Activated CD4-positive, alpha-beta T cell treated with anti-CD3 and anti-CD28 coated beads, Interleukin-2, amount 10 ng/mL, durations not matched to agents 7 days and 5 days (primary cell): ENCODE measurements at regions not wholly inside any gene's neighbourhood (a gene's known extent, or its start where the extent isn't known, plus 50 kb on each side); places are given as distances from the start of the nearest gene placed in this dataset.

ENCODE experiments used
- CTCF ChIA-PET: fragments of 350-600 bp; sonication (Branson Sonifier 250); formaldehyde crosslinking; loops from one replicate; lab custom pipeline; 2021; ENCODE audit warnings: antibody characterized with exemption; lab: Charles Lee
- POLR2A ChIA-PET: fragments of 350-600 bp; sonication (Branson Sonifier 250); formaldehyde crosslinking; loops from one replicate; lab custom pipeline; 2021; ENCODE audit warnings: antibody characterized with exemption; lab: Charles Lee
- DNase-seq: peaks from one replicate; pipeline ENCODE4 v3.0.0-alpha.2; 2020
- H3K27ac Mint-ChIP-seq: one replicate; pipeline ENCODE4 v1.8.0; 2021; ENCODE audit warnings: mild to moderate bottlenecking, moderate library complexity, mixed read lengths
- H3K27me3 Mint-ChIP-seq: one replicate; pipeline ENCODE4 v1.8.0; 2021; ENCODE audit warnings: mixed read lengths
- H3K36me3 Mint-ChIP-seq: one replicate; pipeline ENCODE4 v1.8.0; 2021; ENCODE audit warnings: low read depth, mixed read lengths
- H3K4me1 Mint-ChIP-seq: one replicate; pipeline ENCODE4 v1.8.0; 2021; ENCODE audit warnings: mixed read lengths
- H3K4me3 Mint-ChIP-seq: one replicate; pipeline ENCODE4 v1.8.0; 2021; ENCODE audit warnings: mild to moderate bottlenecking, moderate library complexity, mixed read lengths
- H3K9me3 Mint-ChIP-seq: one replicate; pipeline ENCODE4 v1.8.0; 2021; ENCODE audit warnings: mixed read lengths

GRCh38 chr13:88565566-88565965 is 894.4 kb downstream of the SLITRK5 start:
- H3K36me3 Mint-ChIP-seq: no peaks in the 10 kb centered on the region
- ChIA-PET CTCF (no interaction called here), POLR2A (no interaction called here)
- no peaks in the 10 kb centered on the region for H3K4me1 Mint-ChIP-seq
- H3K4me3 Mint-ChIP-seq: no peak overlapping the region
- H3K27ac Mint-ChIP-seq: no peak overlapping the region
- H3K9me3 Mint-ChIP-seq: no peaks in the 10 kb centered on the region
- DNase-seq: no peak
- H3K27me3 Mint-ChIP-seq: no peaks in the 10 kb centered on the region

GRCh38 chr13:88585861-88586260 is 914.7 kb downstream of the SLITRK5 start:
- POLR2A ChIA-PET: no interaction called here
- no peak overlapping the region for H3K4me3 Mint-ChIP-seq
- no peaks in the 10 kb centered on the region for H3K36me3 Mint-ChIP-seq
- H3K9me3 Mint-ChIP-seq: peaks cover 4% of the 10 kb centered on the region
- peaks cover 4% of the 10 kb centered on the region for H3K4me1 Mint-ChIP-seq
- CTCF ChIA-PET: no interaction called here
- DNase-seq: no peak
- H3K27me3 Mint-ChIP-seq: no peaks in the 10 kb centered on the region
- no peak overlapping the region for H3K27ac Mint-ChIP-seq

- no peaks in the 10 kb centered on the region for H3K9me3 Mint-ChIP-seq
- no peaks in the 10 kb centered on the region for H3K27me3 Mint-ChIP-seq
- H3K27ac Mint-ChIP-seq: no peak overlapping the region
- DNase-seq: no peak
- POLR2A ChIA-PET: no interaction called here
- no peaks in the 10 kb centered on the region for H3K36me3 Mint-ChIP-seq
- H3K4me1 Mint-ChIP-seq: peaks cover 4% of the 10 kb centered on the region
- no peak overlapping the region for H3K4me3 Mint-ChIP-seq
- CTCF ChIA-PET: no interaction called here
Measured at GRCh38 chr13:88586263-88586662, 915.1 kb downstream of the SLITRK5 start.

GRCh38 chr13:88590574-88590973 is 919.4 kb downstream of the SLITRK5 start:
- ChIA-PET POLR2A (no interaction called here), CTCF (no interaction called here)
- Mint-ChIP-seq H3K27ac (no peak overlapping the region), H3K4me1 (peaks cover 4% of the 10 kb centered on the region), H3K27me3 (no peaks in the 10 kb centered on the region), H3K9me3 (peaks cover 13% of the 10 kb centered on the region), H3K4me3 (no peak overlapping the region), H3K36me3 (no peaks in the 10 kb centered on the region)
- DNase-seq: no peak

GRCh38 chr13:88592105-88592504 is 920.9 kb downstream of the SLITRK5 start:
- H3K4me3 Mint-ChIP-seq: no peak overlapping the region
- no peak overlapping the region for H3K27ac Mint-ChIP-seq
- peaks cover 13% of the 10 kb centered on the region for H3K9me3 Mint-ChIP-seq
- CTCF ChIA-PET: no interaction called here
- no peaks in the 10 kb centered on the region for H3K4me1 Mint-ChIP-seq
- H3K36me3 Mint-ChIP-seq: no peaks in the 10 kb centered on the region
- no peaks in the 10 kb centered on the region for H3K27me3 Mint-ChIP-seq
- POLR2A ChIA-PET: no interaction called here
- no peak for DNase-seq

GRCh38 chr13:88601949-88602348 is 930.8 kb downstream of the SLITRK5 start:
- ChIA-PET POLR2A (no interaction called here), CTCF (no interaction called here)
- Mint-ChIP-seq H3K9me3 (peaks cover 2% of the 10 kb centered on the region), H3K27ac (no peak overlapping the region), H3K4me1 (no peaks in the 10 kb centered on the region), H3K27me3 (no peaks in the 10 kb centered on the region), H3K36me3 (no peaks in the 10 kb centered on the region), H3K4me3 (no peak overlapping the region)
- no peak for DNase-seq

- POLR2A ChIA-PET: no interaction called here
- Mint-ChIP-seq H3K36me3 (no peaks in the 10 kb centered on the region), H3K4me1 (no peaks in the 10 kb centered on the region), H3K4me3 (no peak overlapping the region), H3K27ac (no peak overlapping the region), H3K9me3 (peaks cover 2% of the 10 kb centered on the region), H3K27me3 (no peaks in the 10 kb centered on the region)
- CTCF ChIA-PET: no interaction called here
- no peak for DNase-seq
Measured at GRCh38 chr13:88602786-88603777, 931.9 kb downstream of the SLITRK5 start.

GRCh38 chr13:88617176-88617575 is 946.0 kb downstream of the SLITRK5 start:
- no peak for DNase-seq
- Mint-ChIP-seq H3K36me3 (peaks cover 3% of the 10 kb centered on the region), H3K9me3 (peaks cover 19% of the 10 kb centered on the region), H3K27me3 (no peaks in the 10 kb centered on the region), H3K4me3 (no peak overlapping the region), H3K4me1 (peaks cover 12% of the 10 kb centered on the region), H3K27ac (no peak overlapping the region)
- POLR2A ChIA-PET: no interaction called here
- CTCF ChIA-PET: no interaction called here

GRCh38 chr13:88622362-88622973 is 951.3 kb downstream of the SLITRK5 start:
- peaks cover 25% of the 10 kb centered on the region for H3K4me1 Mint-ChIP-seq
- ChIA-PET POLR2A (no interaction called here), CTCF (no interaction called here)

GRCh38 chr13:88623150-88623549 is 952.0 kb downstream of the SLITRK5 start:
- no peak overlapping the region for H3K4me3 Mint-ChIP-seq

More at GRCh38 chr13:88622362-88622973, 951.3 kb downstream of the SLITRK5 start:
- DNase-seq: peak; percentile 54
- H3K27me3 Mint-ChIP-seq: no peaks in the 10 kb centered on the region
- H3K9me3 Mint-ChIP-seq: peaks cover 22% of the 10 kb centered on the region
- peaks cover 13% of the 10 kb centered on the region for H3K36me3 Mint-ChIP-seq
- peak overlapping the region; percentile 83 for H3K27ac Mint-ChIP-seq
- H3K4me3 Mint-ChIP-seq: peak overlapping the region; percentile 31

GRCh38 chr13:88627071-88627470 is 955.9 kb downstream of the SLITRK5 start:
- POLR2A ChIA-PET: no interaction called here

More at GRCh38 chr13:88623150-88623549, 952.0 kb downstream of the SLITRK5 start:
- ChIA-PET CTCF (no interaction called here), POLR2A (no interaction called here)
- no peak for DNase-seq
- H3K27me3 Mint-ChIP-seq: no peaks in the 10 kb centered on the region
- peaks cover 25% of the 10 kb centered on the region for H3K4me1 Mint-ChIP-seq
- H3K9me3 Mint-ChIP-seq: peaks cover 21% of the 10 kb centered on the region
- peaks cover 13% of the 10 kb centered on the region for H3K36me3 Mint-ChIP-seq
- peak overlapping the region; percentile 72 for H3K27ac Mint-ChIP-seq

GRCh38 chr13:88628882-88629281 is 957.7 kb downstream of the SLITRK5 start:
- CTCF ChIA-PET: no interaction called here
- Mint-ChIP-seq H3K9me3 (peaks cover 11% of the 10 kb centered on the region), H3K4me1 (peaks cover 1% of the 10 kb centered on the region), H3K4me3 (no peak overlapping the region), H3K27me3 (no peaks in the 10 kb centered on the region), H3K36me3 (peaks cover 3% of the 10 kb centered on the region), H3K27ac (no peak overlapping the region)
- POLR2A ChIA-PET: no interaction called here
- no peak for DNase-seq

More at GRCh38 chr13:88627071-88627470, 955.9 kb downstream of the SLITRK5 start:
- CTCF ChIA-PET: no interaction called here
- H3K36me3 Mint-ChIP-seq: peaks cover 10% of the 10 kb centered on the region
- H3K9me3 Mint-ChIP-seq: peaks cover 13% of the 10 kb centered on the region
- no peak overlapping the region for H3K27ac Mint-ChIP-seq
- no peaks in the 10 kb centered on the region for H3K27me3 Mint-ChIP-seq
- H3K4me3 Mint-ChIP-seq: no peak overlapping the region
- H3K4me1 Mint-ChIP-seq: peaks cover 14% of the 10 kb centered on the region
- DNase-seq: no peak

- Mint-ChIP-seq H3K36me3 (no peaks in the 10 kb centered on the region), H3K27me3 (no peaks in the 10 kb centered on the region), H3K9me3 (peaks cover 13% of the 10 kb centered on the region), H3K4me3 (no peak overlapping the region), H3K27ac (no peak overlapping the region), H3K4me1 (peaks cover 1% of the 10 kb centered on the region)
- POLR2A ChIA-PET: no interaction called here
- CTCF ChIA-PET: no interaction called here
- no peak for DNase-seq
Measured at GRCh38 chr13:88637935-88638334, 966.8 kb downstream of the SLITRK5 start.
